OCI-LY7 (cell line): ENCODE measurements at regions not wholly inside any gene's neighbourhood (a gene's known extent, or its start where the extent isn't known, plus 50 kb on each side); places are given as distances from the start of the nearest gene placed in this dataset.

ENCODE experiments used
- BruUV-seq: library from RNA; stranded (reverse); fragments of 400-500 nt; replicated peaks from 2 replicates; lab custom pipeline; 2021; lab: Mats Ljungman, UMichigan
- CTCF ChIA-PET: fragments of 300-600 bp; sonication (Branson Sonifier 250); formaldehyde crosslinking; loops from one replicate; lab custom pipeline; 2022; ENCODE audit warnings: antibody characterized with exemption; ENCODE audit not compliant: unreplicated experiment; lab: Charles Lee
- POLR2A ChIA-PET: fragments of 300-600 bp; sonication (Branson Sonifier 250); formaldehyde crosslinking; loops from one replicate; lab custom pipeline; 2022; ENCODE audit warnings: antibody characterized with exemption; lab: Charles Lee
- DNase-seq: peaks from one replicate; pipeline ENCODE4 v3.0.0-alpha.2; 2015; ENCODE audit warnings: low spot score
- H2AFZ ChIP-seq: fragments of 200-600 bp; sonication (generic), shearing (Covaris generic); 2 replicates; pipeline ENCODE4 v1.6.1; 2014; ENCODE audit warnings: mild to moderate bottlenecking, antibody characterized with exemption, low read length, moderate library complexity
- H3K27ac ChIP-seq: fragments of 200-600 bp; sonication (generic); 2 replicates; pipeline ENCODE4 v1.5.1; 2014; ENCODE audit warnings: mixed run types, low read depth, mild to moderate bottlenecking, moderate library complexity, low read length, inconsistent platforms; ENCODE audit not compliant: poor library complexity, severe bottlenecking
- H3K36me3 ChIP-seq: fragments of 200-600 bp; sonication (generic); 2 replicates; pipeline ENCODE4 v1.6.1; 2014; ENCODE audit warnings: mild to moderate bottlenecking, antibody characterized with exemption, low read length, moderate library complexity, mixed read lengths; ENCODE audit not compliant: insufficient read depth
- H3K4me1 ChIP-seq: fragments of 200-600 bp; sonication (generic); 2 replicates; pipeline ENCODE4 v1.5.1; 2014; ENCODE audit warnings: mild to moderate bottlenecking, low read length; ENCODE audit not compliant: insufficient read depth, poor library complexity, severe bottlenecking
- H3K4me2 ChIP-seq: fragments of 200-600 bp; sonication (generic); 2 replicates; pipeline ENCODE4 v1.6.1; 2014; ENCODE audit warnings: mild to moderate bottlenecking, low read length
- H3K4me3 ChIP-seq: fragments of 200-600 bp; sonication (generic); 2 replicates; pipeline ENCODE4 v1.5.1; 2014; ENCODE audit warnings: mild to moderate bottlenecking, low read depth, low read length; ENCODE audit not compliant: poor library complexity, severe bottlenecking
- H3K79me2 ChIP-seq: fragments of 200-600 bp; sonication (generic); 2 replicates; pipeline ENCODE4 v1.6.1; 2016; ENCODE audit warnings: low read depth, mild to moderate bottlenecking, low read length, moderate library complexity, mixed read lengths; ENCODE audit not compliant: insufficient read depth
- H3K9me2 ChIP-seq: fragments of 200-600 bp; sonication (generic); 2 replicates; pipeline ENCODE4 v1.6.1; 2016; ENCODE audit warnings: mild to moderate bottlenecking, low read length, mixed read lengths; ENCODE audit not compliant: insufficient read depth
- H3K9me3 ChIP-seq: fragments of 200-600 bp; sonication (generic); 2 replicates; pipeline ENCODE4 v1.6.1; 2014; ENCODE audit warnings: mild to moderate bottlenecking, mixed run types, low read length, mixed read lengths
- H4K20me1 ChIP-seq: fragments of 200-600 bp; sonication (generic); 2 replicates; pipeline ENCODE4 v1.6.1; 2014; ENCODE audit warnings: mild to moderate bottlenecking, antibody characterized with exemption, low read length, moderate library complexity, mixed read lengths; ENCODE audit not compliant: insufficient read depth
- EZH2phosphoT487 ChIP-seq: fragments of 200-600 bp; sonication (generic); IDR thresholded peaks from 2 replicates; pipeline ENCODE4 v1.6.1; 2018; ENCODE audit warnings: low read depth, borderline replicate concordance, mild to moderate bottlenecking, mixed run types, antibody characterized with exemption, low read length, moderate library complexity, mixed read lengths
- intact Hi-C: fragments of 100-400 bp; cut with micrococcal nuclease; formaldehyde crosslinking; loops from one replicate; pipeline ENCODE4 v1.10.0; 2022; ENCODE audit not compliant: unreplicated experiment
- TF ChIP-seq, protein P1 (sequence below): fragments of 200-600 bp; sonication (generic); conservative IDR thresholded peaks from 2 replicates; pipeline ENCODE4 v1.5.1; 2014; ENCODE audit warnings: mild to moderate bottlenecking, antibody characterized with exemption, low read length, moderate library complexity, mixed read lengths

DNA sequence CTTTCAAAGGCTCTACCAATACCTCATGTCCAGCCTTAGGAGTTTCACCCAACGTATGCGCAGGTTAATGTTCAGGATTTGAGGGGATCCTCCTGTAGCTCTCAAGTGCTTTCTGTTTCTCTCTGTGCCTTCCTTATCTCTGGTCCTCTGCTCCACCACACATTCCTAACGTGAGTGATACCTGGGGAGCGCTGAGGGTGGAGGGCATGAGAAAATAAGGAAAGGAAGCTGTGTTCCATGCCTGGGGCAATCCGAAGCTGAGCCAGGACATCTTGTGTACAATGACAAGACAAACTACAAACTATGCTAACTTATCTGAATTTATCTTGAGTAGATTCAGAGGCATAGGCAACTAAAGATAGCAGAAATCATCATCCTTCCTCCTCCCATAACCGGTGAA lies 136.4 kb downstream of the SST start:
- Histone ChIP-seq H3K27ac (no peak overlapping the region), H4K20me1 (no peaks in the 10 kb centered on the region), H3K9me3 (no peaks in the 10 kb centered on the region), H3K79me2 (no peaks in the 10 kb centered on the region), H3K4me1 (no peaks in the 10 kb centered on the region), H3K4me2 (no peak overlapping the region), H2AFZ (no peak overlapping the region), H3K4me3 (no peak overlapping the region), H3K9me2 (no peaks in the 10 kb centered on the region), H3K36me3 (no peaks in the 10 kb centered on the region)
- CTCF ChIA-PET, result no interaction called here
- TF ChIP-seq, protein P1, sequence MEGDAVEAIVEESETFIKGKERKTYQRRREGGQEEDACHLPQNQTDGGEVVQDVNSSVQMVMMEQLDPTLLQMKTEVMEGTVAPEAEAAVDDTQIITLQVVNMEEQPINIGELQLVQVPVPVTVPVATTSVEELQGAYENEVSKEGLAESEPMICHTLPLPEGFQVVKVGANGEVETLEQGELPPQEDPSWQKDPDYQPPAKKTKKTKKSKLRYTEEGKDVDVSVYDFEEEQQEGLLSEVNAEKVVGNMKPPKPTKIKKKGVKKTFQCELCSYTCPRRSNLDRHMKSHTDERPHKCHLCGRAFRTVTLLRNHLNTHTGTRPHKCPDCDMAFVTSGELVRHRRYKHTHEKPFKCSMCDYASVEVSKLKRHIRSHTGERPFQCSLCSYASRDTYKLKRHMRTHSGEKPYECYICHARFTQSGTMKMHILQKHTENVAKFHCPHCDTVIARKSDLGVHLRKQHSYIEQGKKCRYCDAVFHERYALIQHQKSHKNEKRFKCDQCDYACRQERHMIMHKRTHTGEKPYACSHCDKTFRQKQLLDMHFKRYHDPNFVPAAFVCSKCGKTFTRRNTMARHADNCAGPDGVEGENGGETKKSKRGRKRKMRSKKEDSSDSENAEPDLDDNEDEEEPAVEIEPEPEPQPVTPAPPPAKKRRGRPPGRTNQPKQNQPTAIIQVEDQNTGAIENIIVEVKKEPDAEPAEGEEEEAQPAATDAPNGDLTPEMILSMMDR, result no peak
- no peak for TF ChIP-seq EZH2phosphoT487
- no TSS peak for BruUV-seq
- intact Hi-C loops, result no loop called here
- POLR2A ChIA-PET, result no interaction called here
- DNase-seq, result no peak

DNA sequence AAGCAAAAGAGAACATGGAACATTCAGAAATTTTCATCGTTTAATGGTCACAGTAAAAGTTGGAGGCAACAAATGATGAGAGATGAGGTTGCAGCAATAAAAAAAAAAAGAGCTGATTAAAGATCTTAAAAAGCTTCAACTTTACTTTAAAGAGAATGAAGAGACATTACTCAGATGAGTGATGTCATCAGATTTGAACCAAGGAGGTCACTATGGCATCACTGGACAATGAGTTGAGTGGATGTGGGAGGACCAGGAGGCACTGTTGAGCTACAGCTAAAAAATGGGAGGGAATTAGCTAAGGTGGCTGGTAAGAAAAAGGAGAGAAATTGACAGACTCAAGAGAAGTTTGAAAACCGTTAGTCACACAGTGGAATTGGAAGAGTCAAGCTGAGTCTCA lies 138.4 kb downstream of the SST start:
- Histone ChIP-seq H4K20me1 (no peaks in the 10 kb centered on the region), H3K9me2 (no peaks in the 10 kb centered on the region), H3K79me2 (no peaks in the 10 kb centered on the region), H3K4me1 (no peaks in the 10 kb centered on the region), H3K27ac (no peak overlapping the region), H2AFZ (no peak overlapping the region), H3K4me3 (no peak overlapping the region), H3K4me2 (no peak overlapping the region), H3K36me3 (no peaks in the 10 kb centered on the region), H3K9me3 (no peaks in the 10 kb centered on the region)
- no peak for DNase-seq
- ChIA-PET CTCF (no interaction called here), POLR2A (interaction anchor here (0.7 to 0.8 kb wide), 3 partner anchors 39 to 71 kb away, joined by 3 read pairs; no protein-coding TSS in a partner anchor)
- no TSS peak for BruUV-seq
- TF ChIP-seq, protein P1, result no peak
- intact Hi-C loops, result no loop called here

DNA sequence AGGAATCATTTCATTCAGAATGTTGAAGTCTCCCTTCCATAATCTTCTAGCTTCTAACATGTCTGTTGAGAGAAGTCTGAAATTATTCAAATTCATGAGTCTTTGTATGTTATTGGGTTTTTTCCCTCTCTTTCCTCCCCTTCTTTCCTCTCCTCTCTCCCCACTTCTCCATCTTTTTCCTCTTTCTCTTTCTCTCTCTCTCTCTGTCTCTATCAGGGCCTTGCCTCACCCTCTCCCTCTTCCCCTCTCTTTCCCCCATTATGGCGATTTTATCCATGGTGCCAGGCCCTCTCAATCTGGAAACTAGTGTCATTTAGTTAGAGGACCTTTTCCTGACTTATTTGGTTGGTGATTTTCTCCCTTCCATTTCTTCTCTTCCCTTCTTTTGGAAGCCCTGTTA lies 147.3 kb downstream of the SST start:
- Histone ChIP-seq H3K9me2 (no peaks in the 10 kb centered on the region), H3K4me2 (peak overlapping the region; percentile 67; the same call in 1 of the 2 replicates), H3K4me1 (peaks cover 22% of the 10 kb centered on the region), H3K36me3 (no peaks in the 10 kb centered on the region), H4K20me1 (no peaks in the 10 kb centered on the region), H3K9me3 (no peaks in the 10 kb centered on the region), H3K4me3 (no peak overlapping the region), H2AFZ (no peak overlapping the region), H3K79me2 (no peaks in the 10 kb centered on the region), H3K27ac (no peak overlapping the region)
- POLR2A ChIA-PET, result no interaction called here
- intact Hi-C loops, result no loop called here
- CTCF ChIA-PET, result no interaction called here
- BruUV-seq, result no TSS peak
- TF ChIP-seq, protein P1, result no peak
- no peak for TF ChIP-seq EZH2phosphoT487
- no peak for DNase-seq
